Neural progenitor cell (in vitro differentiated cells): ENCODE measurements at regions not wholly inside any gene's neighbourhood (a gene's known extent, or its start where the extent isn't known, plus 50 kb on each side); places are given as distances from the start of the nearest gene placed in this dataset.
A peak's percentile ranks its signal among the peaks of the same experiment; 100 is the strongest.

ENCODE experiments used
- DNase-seq: peaks from one replicate; pipeline ENCODE4 v3.0.0-alpha.2; 2016; ENCODE audit warnings: low spot score
- H2AFZ ChIP-seq: fragments of 200-600 bp; sonication (generic); replicated peaks from 2 replicates; pipeline ENCODE4 v1.6.1; 2016; ENCODE audit warnings: antibody characterized with exemption
- H3F3A ChIP-seq: fragments of 200-600 bp; sonication (generic); 2 replicates; pipeline ENCODE4 v1.6.1; 2016; ENCODE audit warnings: antibody characterized with exemption, low read depth
- H3K27ac ChIP-seq: fragments of 200-600 bp; sonication (generic); 2 replicates; pipeline ENCODE4 v1.5.1; 2016; ENCODE audit warnings: mild to moderate bottlenecking
- H3K27me3 ChIP-seq: fragments of 200-600 bp; sonication (generic); 2 replicates; pipeline ENCODE4 v1.6.1; 2016; ENCODE audit warnings: mild to moderate bottlenecking, moderate library complexity
- H3K36me3 ChIP-seq: fragments of 200-600 bp; sonication (generic); 2 replicates; pipeline ENCODE4 v1.5.1; 2016
- H3K4me1 ChIP-seq: fragments of 200-600 bp; sonication (generic); 2 replicates; pipeline ENCODE4 v1.6.1; 2016; ENCODE audit warnings: mixed run types
- H3K4me2 ChIP-seq: fragments of 200-600 bp; sonication (generic); 2 replicates; pipeline ENCODE4 v1.6.1; 2016
- H3K4me3 ChIP-seq: fragments of 200-600 bp; sonication (generic); 2 replicates; pipeline ENCODE4 v1.5.1; 2016
- H3K79me2 ChIP-seq: fragments of 200-600 bp; sonication (generic); 2 replicates; pipeline ENCODE4 v1.6.1; 2016; ENCODE audit warnings: low read depth
- H3K9ac ChIP-seq: fragments of 200-600 bp; sonication (generic); 2 replicates; pipeline ENCODE4 v1.6.1; 2016
- H3K9me3 ChIP-seq: fragments of 200-600 bp; sonication (generic); 2 replicates; pipeline ENCODE4 v1.5.1; 2016; ENCODE audit warnings: low read depth
- H4K20me1 ChIP-seq: fragments of 200-600 bp; sonication (generic); 2 replicates; pipeline ENCODE4 v1.6.1; 2016; ENCODE audit warnings: low read depth
- H3K27ac Mint-ChIP-seq: 3 replicates; pipeline ENCODE4 v1.8.0; 2021; ENCODE audit warnings: mixed read lengths
- H3K27me3 Mint-ChIP-seq: 2 replicates; pipeline ENCODE4 v1.8.0; 2022; ENCODE audit warnings: low read depth, mild to moderate bottlenecking, inconsistent platforms, moderate library complexity, mixed read lengths; ENCODE audit not compliant: insufficient read depth
- H3K36me3 Mint-ChIP-seq: 3 replicates; pipeline ENCODE4 v1.8.0; 2021; ENCODE audit warnings: mixed read lengths
- H3K4me1 Mint-ChIP-seq: 3 replicates; pipeline ENCODE4 v1.8.0; 2021; ENCODE audit warnings: mixed read lengths
- H3K4me3 Mint-ChIP-seq: 3 replicates; pipeline ENCODE4 v1.8.0; 2021; ENCODE audit warnings: mild to moderate bottlenecking, moderate library complexity, mixed read lengths
- H3K9me3 Mint-ChIP-seq: 3 replicates; pipeline ENCODE4 v1.8.0; 2020; ENCODE audit warnings: mixed read lengths
- EZH2 ChIP-seq: fragments of 200-600 bp; sonication (generic); IDR thresholded peaks from 2 replicates; pipeline ENCODE4 v1.6.1; 2017; ENCODE audit warnings: antibody characterized with exemption, mild to moderate bottlenecking, moderate library complexity
- EZH2phosphoT487 ChIP-seq: fragments of 200-600 bp; sonication (generic); IDR thresholded peaks from 2 replicates; pipeline ENCODE4 v1.6.1; 2017; ENCODE audit warnings: antibody characterized with exemption
- TF ChIP-seq, protein P1 (sequence below): fragments of 200-600 bp; sonication (generic); IDR thresholded peaks from 2 replicates; pipeline ENCODE4 v1.5.1; 2017; ENCODE audit warnings: antibody characterized with exemption, mild to moderate bottlenecking

GRCh38 chr10:107437921-107438320 is 273.4 kb upstream of the SORCS1 start:
- Histone ChIP-seq H3K4me2 (no peak overlapping the region), H4K20me1 (no peaks in the 10 kb centered on the region), H3K9me3 (no peaks in the 10 kb centered on the region), H3K4me3 (no peak overlapping the region), H3K9ac (no peak overlapping the region), H3F3A (no peaks in the 10 kb centered on the region), H3K4me1 (no peaks in the 10 kb centered on the region), H3K36me3 (no peaks in the 10 kb centered on the region), H3K27me3 (no peaks in the 10 kb centered on the region), H3K27ac (no peak overlapping the region), H3K79me2 (no peaks in the 10 kb centered on the region), H2AFZ (peak overlapping the region; percentile 73)
- Mint-ChIP-seq H3K4me3 (no peak overlapping the region), H3K9me3 (no peaks in the 10 kb centered on the region), H3K27ac (no peak overlapping the region), H3K36me3 (no peaks in the 10 kb centered on the region), H3K4me1 (no peaks in the 10 kb centered on the region), H3K27me3 (no peaks in the 10 kb centered on the region)
- no peak for DNase-seq
- TF ChIP-seq, protein P1, sequence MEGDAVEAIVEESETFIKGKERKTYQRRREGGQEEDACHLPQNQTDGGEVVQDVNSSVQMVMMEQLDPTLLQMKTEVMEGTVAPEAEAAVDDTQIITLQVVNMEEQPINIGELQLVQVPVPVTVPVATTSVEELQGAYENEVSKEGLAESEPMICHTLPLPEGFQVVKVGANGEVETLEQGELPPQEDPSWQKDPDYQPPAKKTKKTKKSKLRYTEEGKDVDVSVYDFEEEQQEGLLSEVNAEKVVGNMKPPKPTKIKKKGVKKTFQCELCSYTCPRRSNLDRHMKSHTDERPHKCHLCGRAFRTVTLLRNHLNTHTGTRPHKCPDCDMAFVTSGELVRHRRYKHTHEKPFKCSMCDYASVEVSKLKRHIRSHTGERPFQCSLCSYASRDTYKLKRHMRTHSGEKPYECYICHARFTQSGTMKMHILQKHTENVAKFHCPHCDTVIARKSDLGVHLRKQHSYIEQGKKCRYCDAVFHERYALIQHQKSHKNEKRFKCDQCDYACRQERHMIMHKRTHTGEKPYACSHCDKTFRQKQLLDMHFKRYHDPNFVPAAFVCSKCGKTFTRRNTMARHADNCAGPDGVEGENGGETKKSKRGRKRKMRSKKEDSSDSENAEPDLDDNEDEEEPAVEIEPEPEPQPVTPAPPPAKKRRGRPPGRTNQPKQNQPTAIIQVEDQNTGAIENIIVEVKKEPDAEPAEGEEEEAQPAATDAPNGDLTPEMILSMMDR, result no peak
- TF ChIP-seq EZH2phosphoT487 (no peak), EZH2 (no peak)

DNA sequence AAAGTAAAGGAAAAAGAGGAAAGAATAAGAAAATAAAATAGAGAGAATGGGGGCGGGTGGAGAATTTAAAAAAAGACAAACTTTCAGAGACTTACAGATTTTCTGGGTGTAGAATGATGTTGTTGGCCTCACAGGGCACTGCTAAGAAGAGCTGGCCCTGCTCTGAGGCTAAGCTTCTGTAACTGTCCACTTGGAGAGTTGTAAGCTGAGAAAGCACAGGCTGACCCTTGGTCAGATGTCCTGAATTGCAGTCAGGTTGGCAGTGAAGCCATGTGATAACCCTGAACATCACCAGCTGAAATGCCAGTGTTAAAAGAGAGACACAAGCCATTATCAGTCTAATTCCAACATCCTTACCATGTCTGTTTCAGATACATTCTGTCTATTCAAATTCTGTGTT is 272.1 kb upstream of the SORCS1 start:
- Mint-ChIP-seq H3K9me3 (no peaks in the 10 kb centered on the region), H3K36me3 (no peaks in the 10 kb centered on the region), H3K27ac (no peak overlapping the region), H3K4me1 (no peaks in the 10 kb centered on the region), H3K4me3 (no peak overlapping the region), H3K27me3 (no peaks in the 10 kb centered on the region)
- Histone ChIP-seq H3K79me2 (no peaks in the 10 kb centered on the region), H3K4me2 (no peak overlapping the region), H3K9ac (no peak overlapping the region), H3K9me3 (no peaks in the 10 kb centered on the region), H2AFZ (no peak overlapping the region), H4K20me1 (no peaks in the 10 kb centered on the region), H3F3A (no peaks in the 10 kb centered on the region), H3K27me3 (no peaks in the 10 kb centered on the region), H3K36me3 (no peaks in the 10 kb centered on the region), H3K27ac (no peak overlapping the region), H3K4me1 (no peaks in the 10 kb centered on the region), H3K4me3 (no peak overlapping the region)
- DNase-seq, result no peak
- TF ChIP-seq, protein P1, result no peak
- TF ChIP-seq EZH2phosphoT487, result no peak

DNA sequence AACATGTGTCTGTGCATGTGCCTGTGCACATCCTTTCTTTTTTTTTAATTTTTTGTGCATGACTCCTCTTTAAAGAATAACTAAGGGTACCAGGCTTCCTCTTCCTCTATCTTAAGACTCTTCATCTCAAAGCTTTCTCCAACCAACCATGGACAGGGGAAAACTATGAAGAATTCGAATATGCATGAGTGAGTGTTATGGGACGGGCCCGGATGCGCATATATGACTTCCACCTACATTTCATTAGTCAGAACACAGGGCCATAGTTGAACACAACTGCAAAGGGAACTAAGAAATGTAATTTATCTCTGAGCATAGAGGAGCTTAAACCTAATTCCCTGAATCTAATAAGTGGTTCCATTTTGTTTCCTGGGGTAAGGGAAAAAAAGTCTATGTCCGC is 270.3 kb upstream of the SORCS1 start:
- Histone ChIP-seq H3K27ac (no peak overlapping the region), H3K36me3 (no peaks in the 10 kb centered on the region), H4K20me1 (no peaks in the 10 kb centered on the region), H3K4me2 (no peak overlapping the region), H3K9ac (no peak overlapping the region), H3K4me1 (no peaks in the 10 kb centered on the region), H3F3A (no peaks in the 10 kb centered on the region), H3K9me3 (no peaks in the 10 kb centered on the region), H3K4me3 (no peak overlapping the region), H3K79me2 (no peaks in the 10 kb centered on the region), H2AFZ (no peak overlapping the region), H3K27me3 (no peaks in the 10 kb centered on the region)
- Mint-ChIP-seq H3K4me1 (no peaks in the 10 kb centered on the region), H3K4me3 (no peak overlapping the region), H3K27me3 (no peaks in the 10 kb centered on the region), H3K9me3 (no peaks in the 10 kb centered on the region), H3K36me3 (no peaks in the 10 kb centered on the region), H3K27ac (no peak overlapping the region)
- TF ChIP-seq EZH2phosphoT487, result no peak
- TF ChIP-seq, protein P1, result no peak
- no peak for TF ChIP-seq EZH2
- DNase-seq, result no peak

DNA sequence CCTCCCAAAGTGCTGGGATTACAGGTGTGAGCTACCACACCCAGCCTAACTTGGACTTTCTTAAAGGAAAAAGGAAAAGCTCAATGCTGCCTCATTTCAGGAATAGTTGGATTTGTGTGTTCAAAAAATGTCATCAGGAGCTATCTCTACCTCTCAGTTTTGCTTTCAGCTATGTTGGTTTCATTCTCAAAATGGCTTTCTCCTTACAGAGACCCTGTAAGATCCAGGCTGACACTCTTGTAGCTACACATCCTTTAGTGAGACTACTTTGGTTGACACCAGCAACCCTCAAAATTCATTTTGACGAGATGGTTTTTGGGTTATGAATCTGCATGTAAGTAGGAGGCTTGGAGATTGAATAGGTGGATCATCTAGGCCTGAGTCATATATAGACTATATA is 269.7 kb upstream of the SORCS1 start:
- TF ChIP-seq EZH2, result no peak
- TF ChIP-seq, protein P1, result no peak
- no peak for TF ChIP-seq EZH2phosphoT487
- Histone ChIP-seq H3K9ac (no peak overlapping the region), H4K20me1 (no peaks in the 10 kb centered on the region), H3K79me2 (no peaks in the 10 kb centered on the region), H3K4me3 (no peak overlapping the region), H3K27ac (no peak overlapping the region), H3K36me3 (no peaks in the 10 kb centered on the region), H3K9me3 (no peaks in the 10 kb centered on the region), H3K4me2 (no peak overlapping the region), H3F3A (no peaks in the 10 kb centered on the region), H3K27me3 (no peaks in the 10 kb centered on the region), H3K4me1 (no peaks in the 10 kb centered on the region), H2AFZ (no peak overlapping the region)
- H3K27ac Mint-ChIP-seq, result no peak overlapping the region
- H3K36me3 Mint-ChIP-seq, result no peaks in the 10 kb centered on the region
- H3K4me3 Mint-ChIP-seq, result no peak overlapping the region
- no peaks in the 10 kb centered on the region for H3K9me3 Mint-ChIP-seq
- DNase-seq, result no peak
- no peaks in the 10 kb centered on the region for H3K27me3 Mint-ChIP-seq
- no peaks in the 10 kb centered on the region for H3K4me1 Mint-ChIP-seq
